Hepatocyte (in vitro differentiated cells): ENCODE measurements at regions not wholly inside any gene's neighbourhood (a gene's known extent, or its start where the extent isn't known, plus 50 kb on each side); places are given as distances from the start of the nearest gene placed in this dataset.
"Not testable (repeated sequence)": the region's sequence is repeated elsewhere in the genome, so short reads cannot be mapped to it uniquely, and the experiment has no call there.

ENCODE experiments used
- EZH2 ChIP-seq: fragments of 200-600 bp; sonication (generic); IDR thresholded peaks from 2 replicates; pipeline ENCODE4 v1.6.1; 2016; ENCODE audit warnings: antibody characterized with exemption, mild to moderate bottlenecking, borderline replicate concordance
- EZH2phosphoT487 ChIP-seq: fragments of 200-600 bp; sonication (generic); IDR thresholded peaks from one replicate; pipeline ENCODE4 v1.6.1; 2018; ENCODE audit warnings: antibody characterized with exemption, mild to moderate bottlenecking, low read depth, moderate library complexity; ENCODE audit not compliant: unreplicated experiment, severe bottlenecking
- TF ChIP-seq, protein P1 (sequence below): fragments of 200-600 bp; sonication (generic); IDR thresholded peaks from 2 replicates; pipeline ENCODE4 v1.5.1; 2016; ENCODE audit warnings: antibody characterized with exemption, mild to moderate bottlenecking; ENCODE audit not compliant: poor library complexity

DNA sequence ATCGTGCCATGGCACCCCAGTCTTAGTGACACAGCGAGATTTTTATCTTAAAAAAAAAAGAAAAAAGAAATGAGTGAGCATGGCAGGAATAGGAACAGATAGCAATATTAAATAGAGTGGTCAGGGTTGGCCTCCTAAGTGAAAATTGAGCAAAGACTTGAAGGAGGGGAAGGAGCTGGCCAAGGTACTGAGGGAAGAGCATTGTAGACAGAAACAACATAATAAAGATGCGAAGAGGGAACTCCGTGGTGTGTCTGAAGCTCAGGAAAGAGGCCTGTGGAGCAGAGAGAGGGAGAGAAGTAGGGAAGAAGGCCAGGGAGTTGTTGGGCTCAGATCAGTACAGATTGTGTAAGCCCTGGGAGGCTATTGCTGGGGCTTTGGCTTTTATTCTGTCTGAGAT lies 1256.1 kb downstream of the FOXD4L5 start:
- TF ChIP-seq, protein P1, sequence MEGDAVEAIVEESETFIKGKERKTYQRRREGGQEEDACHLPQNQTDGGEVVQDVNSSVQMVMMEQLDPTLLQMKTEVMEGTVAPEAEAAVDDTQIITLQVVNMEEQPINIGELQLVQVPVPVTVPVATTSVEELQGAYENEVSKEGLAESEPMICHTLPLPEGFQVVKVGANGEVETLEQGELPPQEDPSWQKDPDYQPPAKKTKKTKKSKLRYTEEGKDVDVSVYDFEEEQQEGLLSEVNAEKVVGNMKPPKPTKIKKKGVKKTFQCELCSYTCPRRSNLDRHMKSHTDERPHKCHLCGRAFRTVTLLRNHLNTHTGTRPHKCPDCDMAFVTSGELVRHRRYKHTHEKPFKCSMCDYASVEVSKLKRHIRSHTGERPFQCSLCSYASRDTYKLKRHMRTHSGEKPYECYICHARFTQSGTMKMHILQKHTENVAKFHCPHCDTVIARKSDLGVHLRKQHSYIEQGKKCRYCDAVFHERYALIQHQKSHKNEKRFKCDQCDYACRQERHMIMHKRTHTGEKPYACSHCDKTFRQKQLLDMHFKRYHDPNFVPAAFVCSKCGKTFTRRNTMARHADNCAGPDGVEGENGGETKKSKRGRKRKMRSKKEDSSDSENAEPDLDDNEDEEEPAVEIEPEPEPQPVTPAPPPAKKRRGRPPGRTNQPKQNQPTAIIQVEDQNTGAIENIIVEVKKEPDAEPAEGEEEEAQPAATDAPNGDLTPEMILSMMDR: not testable (repeated sequence)
- not testable (repeated sequence) for TF ChIP-seq EZH2, EZH2phosphoT487
